ENCODE measurements at regions not wholly inside any gene's neighbourhood (a gene's known extent, or its start where the extent isn't known, plus 50 kb on each side); places are given as distances from the start of the nearest gene placed in this dataset.

- DNase-seq, result no peak
These were observed 525.1 kb downstream of the LMO7 start for GRCh38 chr13:76160961-76161925.

GRCh38 chr13:76160506-76160905 is 524.4 kb downstream of the LMO7 start:
- DNase-seq, result no peak

GRCh38 chr13:76157926-76158325 is 521.8 kb downstream of the LMO7 start:
- no peak for DNase-seq

GRCh38 chr13:76153239-76153638 is 517.1 kb downstream of the LMO7 start:
- DNase-seq, result no peak

GRCh38 chr13:76148926-76149325 is 512.8 kb downstream of the LMO7 start:
- no peak for DNase-seq

- DNase-seq, result no peak
These were observed 512.2 kb downstream of the LMO7 start for GRCh38 chr13:76148374-76148773.

GRCh38 chr13:76132532-76132931 is 496.4 kb downstream of the LMO7 start:
- no peak for DNase-seq

- DNase-seq, result no peak
These were observed 495.4 kb downstream of the LMO7 start for GRCh38 chr13:76131551-76131950.

- DNase-seq, result no peak
These were observed 493.3 kb downstream of the LMO7 start for GRCh38 chr13:76129305-76130000.

GRCh38 chr13:76127922-76128321 is 491.8 kb downstream of the LMO7 start:
- DNase-seq, result no peak

GRCh38 chr13:76123548-76123947 is 487.4 kb downstream of the LMO7 start:
- DNase-seq, result no peak

- no peak for DNase-seq
These were observed 480.7 kb downstream of the LMO7 start for GRCh38 chr13:76116751-76117360.

GRCh38 chr13:76106763-76107162 is 470.6 kb downstream of the LMO7 start:
- no peak for DNase-seq

- DNase-seq, result no peak
These were observed 458.5 kb downstream of the LMO7 start for GRCh38 chr13:76094645-76095044.

GRCh38 chr13:76091076-76091475 is 454.9 kb downstream of the LMO7 start:
- DNase-seq, result no peak

- DNase-seq, result no peak
These were observed 450.6 kb downstream of the LMO7 start for GRCh38 chr13:76086729-76087128.

- no peak for DNase-seq
These were observed 431.7 kb downstream of the LMO7 start for GRCh38 chr13:76067850-76068249.

GRCh38 chr13:76053181-76053580 is 417.1 kb downstream of the LMO7 start:
- no peak for DNase-seq

- DNase-seq, result no peak
These were observed 413.2 kb downstream of the LMO7 start for GRCh38 chr13:76049376-76049746.

- DNase-seq, result no peak
These were observed 412.7 kb downstream of the LMO7 start for GRCh38 chr13:76048675-76049375.

- no peak for DNase-seq
These were observed 412.0 kb downstream of the LMO7 start for GRCh38 chr13:76048131-76048530.

GRCh38 chr13:76043874-76044273 is 407.7 kb downstream of the LMO7 start:
- no peak for DNase-seq
